ENCODE measurements at regions not wholly inside any gene's neighbourhood (a gene's known extent, or its start where the extent isn't known, plus 50 kb on each side); places are given as distances from the start of the nearest gene placed in this dataset.

DNA sequence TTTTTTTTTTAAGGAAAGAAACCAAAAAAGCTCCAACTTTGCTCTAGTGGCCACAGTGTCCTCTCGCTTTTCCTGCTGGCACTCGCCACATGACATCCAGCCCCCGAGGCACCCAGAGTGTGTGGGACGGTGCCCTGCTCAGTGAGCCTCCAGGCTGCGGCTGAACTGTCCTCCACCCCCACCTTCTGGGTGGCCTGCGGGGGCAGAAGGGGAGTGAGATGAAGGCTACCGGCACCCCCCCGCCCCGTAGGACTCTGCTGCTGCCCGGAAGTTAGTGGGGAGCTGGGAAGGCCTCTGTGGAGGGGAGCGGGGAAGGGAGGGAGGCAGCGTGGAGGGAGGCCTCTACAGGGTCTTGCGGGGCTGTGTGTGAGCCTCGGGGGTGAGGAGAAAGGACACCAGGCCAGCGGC, 264.4 kb downstream of the CTTN start:
- no peaks in the 10 kb centered on the region for H3K27me3 ChIP-seq (ENCODE audit: control insufficient read depth in 4 of 4, insufficient read depth in 4 of 4, low read length in 3 of 4)
- no peak overlapping the region for H3K27ac ChIP-seq (ENCODE audit: low read depth in 1 of 2, low read length in 2 of 2)
- 61% methylated on average over 15 of the region's 15 CpGs for WGBS
- TF ChIP-seq FOXA1 (IDR thresholded peaks at IDR 0.05): no peak
- TF ChIP-seq RXRA (IDR thresholded peaks at IDR 0.05): no peak
- TF ChIP-seq JUND (IDR thresholded peaks at IDR 0.05): no peak
- TF ChIP-seq, protein P1, sequence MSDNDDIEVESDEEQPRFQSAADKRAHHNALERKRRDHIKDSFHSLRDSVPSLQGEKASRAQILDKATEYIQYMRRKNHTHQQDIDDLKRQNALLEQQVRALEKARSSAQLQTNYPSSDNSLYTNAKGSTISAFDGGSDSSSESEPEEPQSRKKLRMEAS (IDR thresholded peaks at IDR 0.05): no peak
- TF ChIP-seq, protein P2, sequence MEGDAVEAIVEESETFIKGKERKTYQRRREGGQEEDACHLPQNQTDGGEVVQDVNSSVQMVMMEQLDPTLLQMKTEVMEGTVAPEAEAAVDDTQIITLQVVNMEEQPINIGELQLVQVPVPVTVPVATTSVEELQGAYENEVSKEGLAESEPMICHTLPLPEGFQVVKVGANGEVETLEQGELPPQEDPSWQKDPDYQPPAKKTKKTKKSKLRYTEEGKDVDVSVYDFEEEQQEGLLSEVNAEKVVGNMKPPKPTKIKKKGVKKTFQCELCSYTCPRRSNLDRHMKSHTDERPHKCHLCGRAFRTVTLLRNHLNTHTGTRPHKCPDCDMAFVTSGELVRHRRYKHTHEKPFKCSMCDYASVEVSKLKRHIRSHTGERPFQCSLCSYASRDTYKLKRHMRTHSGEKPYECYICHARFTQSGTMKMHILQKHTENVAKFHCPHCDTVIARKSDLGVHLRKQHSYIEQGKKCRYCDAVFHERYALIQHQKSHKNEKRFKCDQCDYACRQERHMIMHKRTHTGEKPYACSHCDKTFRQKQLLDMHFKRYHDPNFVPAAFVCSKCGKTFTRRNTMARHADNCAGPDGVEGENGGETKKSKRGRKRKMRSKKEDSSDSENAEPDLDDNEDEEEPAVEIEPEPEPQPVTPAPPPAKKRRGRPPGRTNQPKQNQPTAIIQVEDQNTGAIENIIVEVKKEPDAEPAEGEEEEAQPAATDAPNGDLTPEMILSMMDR (IDR thresholded peaks at IDR 0.05; ENCODE audit: low read depth, low read length, missing input control): no peak
- TF ChIP-seq EGR1 (IDR thresholded peaks at IDR 0.05; ENCODE audit: low read depth in 2 of 2): no peak
- no peak for TF ChIP-seq SP1 (IDR thresholded peaks at IDR 0.05)
- no peak for TF ChIP-seq HNF4A (conservative IDR thresholded peaks at IDR 0.05)
- TF ChIP-seq RAD21 (IDR thresholded peaks at IDR 0.05): no peak
- no peaks in the 10 kb centered on the region for H3K9me3 ChIP-seq (ENCODE audit: control insufficient read depth in 4 of 4, low read length in 3 of 4)
- peaks cover 0 to 10% (median 0%) of the 10 kb centered on the region in 4 donors for H3K36me3 ChIP-seq (ENCODE audit: control insufficient read depth in 4 of 4, insufficient read depth in 3 of 4, low read depth in 1 of 4, low read length in 3 of 4)
- no peak for DNase-seq (ENCODE audit: low spot score)
- no peak overlapping the region for H3K4me3 ChIP-seq (ENCODE audit: low read depth in 1 of 3, low read length in 3 of 3)
- no peak overlapping the region for H3K9ac ChIP-seq (ENCODE audit: low read depth in 1 of 2, low read length in 2 of 2)
- H3K4me1 ChIP-seq (ENCODE audit: control insufficient read depth in 4 of 4, insufficient read depth in 4 of 4, low read length in 3 of 4): peaks cover 3 to 18% (median 8%) of the 10 kb centered on the region in 4 donors

DNA sequence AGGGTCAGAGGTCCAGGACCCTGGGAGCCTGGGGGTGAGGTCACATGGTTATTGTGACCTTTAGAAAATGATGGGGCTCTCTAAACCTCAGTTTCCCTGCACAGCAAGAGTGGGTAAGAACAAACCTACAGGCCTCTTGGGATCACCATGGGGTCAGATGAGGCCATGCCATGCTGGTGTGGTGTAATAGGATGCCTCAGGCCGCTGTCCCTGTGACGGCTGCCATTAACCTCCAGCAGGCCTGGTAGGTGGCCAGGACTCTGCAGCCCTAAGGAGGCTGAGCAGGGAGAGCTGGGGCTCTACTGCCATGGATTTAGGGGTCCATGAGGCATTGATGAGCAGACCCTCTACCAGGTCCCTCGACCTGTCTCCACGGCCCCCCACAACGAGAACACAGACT, 265.5 kb downstream of the CTTN start:
- no peak for DNase-seq (ENCODE audit: low spot score)
- peak in 1 of 2 donors; percentile 49 for TF ChIP-seq RXRA (IDR thresholded peaks at IDR 0.05)
- TF ChIP-seq ZBTB33 (IDR thresholded peaks at IDR 0.05): no peak
- Histone ChIP-seq H3K4me3 (ENCODE audit: low read depth in 1 of 3, low read length in 3 of 3) (no peak overlapping the region), H3K4me1 (ENCODE audit: control insufficient read depth in 4 of 4, insufficient read depth in 4 of 4, low read length in 3 of 4) (peaks cover 5 to 27% (median 13%) of the 10 kb centered on the region in 4 donors), H3K9me3 (ENCODE audit: control insufficient read depth in 4 of 4, low read length in 3 of 4) (no peaks in the 10 kb centered on the region), H3K36me3 (ENCODE audit: control insufficient read depth in 4 of 4, insufficient read depth in 3 of 4, low read depth in 1 of 4, low read length in 3 of 4) (peaks cover 0 to 8% (median 0%) of the 10 kb centered on the region in 4 donors), H3K9ac (ENCODE audit: low read depth in 1 of 2, low read length in 2 of 2) (no peak overlapping the region), H3K27ac (ENCODE audit: low read depth in 1 of 2, low read length in 2 of 2) (no peak overlapping the region), H3K27me3 (ENCODE audit: control insufficient read depth in 4 of 4, insufficient read depth in 4 of 4, low read length in 3 of 4) (no peaks in the 10 kb centered on the region)
- 83% methylated on average over 5 of the region's 5 CpGs for WGBS

DNA sequence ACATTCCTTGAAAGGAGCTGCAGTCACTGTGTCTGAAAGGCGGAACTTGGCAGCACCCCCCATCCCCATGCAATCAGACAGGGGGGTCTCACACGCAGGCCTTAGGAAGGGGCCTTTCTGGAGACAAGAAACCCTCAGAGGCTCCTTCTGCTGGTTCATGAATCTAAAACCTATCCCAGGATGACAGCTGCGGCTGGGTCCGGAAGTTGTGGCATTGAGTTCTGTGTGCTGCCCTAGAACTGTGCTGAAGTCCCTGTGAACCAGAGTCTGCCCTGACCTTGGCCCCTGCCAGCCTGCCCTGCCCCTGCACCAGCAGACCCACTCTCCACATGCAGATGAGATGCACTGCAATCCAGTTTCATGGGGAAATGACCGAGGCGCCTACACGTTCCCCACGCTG, 268.0 kb downstream of the CTTN start:
- H3K9me3 ChIP-seq (ENCODE audit: control insufficient read depth in 4 of 4, low read length in 3 of 4): no peaks in the 10 kb centered on the region
- peaks cover 0 to 3% (median 0%) of the 10 kb centered on the region in 4 donors for H3K36me3 ChIP-seq (ENCODE audit: control insufficient read depth in 4 of 4, insufficient read depth in 3 of 4, low read depth in 1 of 4, low read length in 3 of 4)
- H3K9ac ChIP-seq (ENCODE audit: low read depth in 1 of 2, low read length in 2 of 2): no peak overlapping the region
- 92% methylated on average over 8 of the region's 8 CpGs for WGBS
- H3K27me3 ChIP-seq (ENCODE audit: control insufficient read depth in 4 of 4, insufficient read depth in 4 of 4, low read length in 3 of 4): no peaks in the 10 kb centered on the region
- H3K4me3 ChIP-seq (ENCODE audit: low read depth in 1 of 3, low read length in 3 of 3): no peak overlapping the region
- H3K27ac ChIP-seq (ENCODE audit: low read depth in 1 of 2, low read length in 2 of 2): no peak overlapping the region
- H3K4me1 ChIP-seq (ENCODE audit: control insufficient read depth in 4 of 4, insufficient read depth in 4 of 4, low read length in 3 of 4): peaks cover 5 to 27% (median 13%) of the 10 kb centered on the region in 4 donors
- peak in 1 of 2 donors; percentile 17 for TF ChIP-seq HNF4A (conservative IDR thresholded peaks at IDR 0.05)
- TF ChIP-seq GABPA (IDR thresholded peaks at IDR 0.05 in 1 of 2, conservative IDR thresholded peaks at IDR 0.05 in 1 of 2): no peak
- DNase-seq (ENCODE audit: low spot score): no peak

Measured in liver (tissue), 8 donors.